ENCODE measurements at regions not wholly inside any gene's neighbourhood (a gene's known extent, or its start where the extent isn't known, plus 50 kb on each side); places are given as distances from the start of the nearest gene placed in this dataset.

- H3K9me3 ChIP-seq (ENCODE audit: control extremely low read depth in 1 of 5, control insufficient read depth in 4 of 5, insufficient read depth in 2 of 5, low read depth in 1 of 5, low read length in 4 of 5), result peaks cover 3 to 14% (median 7%) of the 10 kb centered on the region in 5 experiments
- CTCF ChIA-PET, result no interaction called here
- no peaks in the 10 kb centered on the region for H3K36me3 ChIP-seq (ENCODE audit: control insufficient read depth in 4 of 4, insufficient read depth in 4 of 4, low read length in 3 of 4)
- WGBS (ENCODE audit: insufficient coverage), result 98% methylated on average over 4 of the region's 4 CpGs
- H3K27me3 ChIP-seq (replicated peaks in 2 of 5; ENCODE audit: control insufficient read depth in 4 of 5, insufficient read depth in 5 of 5, low read length in 4 of 5), result no peaks in the 10 kb centered on the region
- no peak overlapping the region for H3K4me3 ChIP-seq (ENCODE audit: control insufficient read depth in 1 of 7, extremely low read depth in 1 of 7, insufficient read depth in 4 of 7, low read depth in 2 of 7, low read length in 6 of 7)
- no peak overlapping the region for H3K27ac ChIP-seq (ENCODE audit: insufficient read depth in 1 of 2, low read depth in 1 of 2, low read length in 2 of 2, poor library complexity in 1 of 2, severe bottlenecking in 2 of 2)
- no peak for DNase-seq
- H3K4me1 ChIP-seq (ENCODE audit: control extremely low read depth in 1 of 4, control insufficient read depth in 4 of 4, insufficient read depth in 4 of 4, low read length in 3 of 4), result peaks cover 0 to 5% (median 0%) of the 10 kb centered on the region in 4 experiments
- POLR2A ChIA-PET, result no interaction called here
These were observed 77.7 kb upstream of the CCND1 start for GRCh38 chr11:69563306-69563705.

GRCh38 chr11:69563946-69564775, 76.8 kb upstream of the CCND1 start:
- Histone ChIP-seq H3K4me1 (ENCODE audit: control extremely low read depth in 1 of 4, control insufficient read depth in 4 of 4, insufficient read depth in 4 of 4, low read length in 3 of 4) (peaks cover 0 to 2% (median 0%) of the 10 kb centered on the region in 4 experiments), H3K9me3 (ENCODE audit: control extremely low read depth in 1 of 5, control insufficient read depth in 4 of 5, insufficient read depth in 2 of 5, low read depth in 1 of 5, low read length in 4 of 5) (peaks cover 3 to 14% (median 7%) of the 10 kb centered on the region in 5 experiments), H3K27ac (ENCODE audit: insufficient read depth in 1 of 2, low read depth in 1 of 2, low read length in 2 of 2, poor library complexity in 1 of 2, severe bottlenecking in 2 of 2) (no peak overlapping the region), H3K27me3 (replicated peaks in 2 of 5; ENCODE audit: control insufficient read depth in 4 of 5, insufficient read depth in 5 of 5, low read length in 4 of 5) (no peaks in the 10 kb centered on the region), H3K4me3 (ENCODE audit: control insufficient read depth in 1 of 7, extremely low read depth in 1 of 7, insufficient read depth in 4 of 7, low read depth in 2 of 7, low read length in 6 of 7) (no peak overlapping the region), H3K36me3 (ENCODE audit: control insufficient read depth in 4 of 4, insufficient read depth in 4 of 4, low read length in 3 of 4) (no peaks in the 10 kb centered on the region)
- CTCF ChIA-PET, result interaction anchor here (1.2 kb wide), 1 partner anchor 10 kb away, joined by 4 read pairs; no protein-coding TSS in a partner anchor
- 89% methylated on average over 10 of the region's 10 CpGs for WGBS (ENCODE audit: insufficient coverage)
- POLR2A ChIA-PET, result no interaction called here
- DNase-seq, result no peak

- Histone ChIP-seq H3K4me1 (ENCODE audit: control extremely low read depth in 1 of 4, control insufficient read depth in 4 of 4, insufficient read depth in 4 of 4, low read length in 3 of 4) (no peaks in the 10 kb centered on the region), H3K27ac (ENCODE audit: insufficient read depth in 1 of 2, low read depth in 1 of 2, low read length in 2 of 2, poor library complexity in 1 of 2, severe bottlenecking in 2 of 2) (no peak overlapping the region), H3K27me3 (replicated peaks in 2 of 5; ENCODE audit: control insufficient read depth in 4 of 5, insufficient read depth in 5 of 5, low read length in 4 of 5) (no peaks in the 10 kb centered on the region), H3K9me3 (ENCODE audit: control extremely low read depth in 1 of 5, control insufficient read depth in 4 of 5, insufficient read depth in 2 of 5, low read depth in 1 of 5, low read length in 4 of 5) (peaks cover 3 to 10% (median 5%) of the 10 kb centered on the region in 5 experiments), H3K36me3 (ENCODE audit: control insufficient read depth in 4 of 4, insufficient read depth in 4 of 4, low read length in 3 of 4) (no peaks in the 10 kb centered on the region), H3K4me3 (ENCODE audit: control insufficient read depth in 1 of 7, extremely low read depth in 1 of 7, insufficient read depth in 4 of 7, low read depth in 2 of 7, low read length in 6 of 7) (no peak overlapping the region)
- POLR2A ChIA-PET, result no interaction called here
- no peak for DNase-seq
- CTCF ChIA-PET, result no interaction called here
- no CpG with 5 or more reads among the region's 3 CpGs for WGBS (ENCODE audit: insufficient coverage)
These were observed 75.0 kb upstream of the CCND1 start for GRCh38 chr11:69566001-69566400.

- no peak for DNase-seq
- no peaks in the 10 kb centered on the region for H3K36me3 ChIP-seq (ENCODE audit: control insufficient read depth in 4 of 4, insufficient read depth in 4 of 4, low read length in 3 of 4)
- 98% methylated on average over 16 of the region's 18 CpGs for WGBS (ENCODE audit: insufficient coverage)
- CTCF ChIA-PET, result no interaction called here
- H3K4me1 ChIP-seq (ENCODE audit: control extremely low read depth in 1 of 4, control insufficient read depth in 4 of 4, insufficient read depth in 4 of 4, low read length in 3 of 4), result no peaks in the 10 kb centered on the region
- no peak overlapping the region for H3K27ac ChIP-seq (ENCODE audit: insufficient read depth in 1 of 2, low read depth in 1 of 2, low read length in 2 of 2, poor library complexity in 1 of 2, severe bottlenecking in 2 of 2)
- no peak overlapping the region for H3K4me3 ChIP-seq (ENCODE audit: control insufficient read depth in 1 of 7, extremely low read depth in 1 of 7, insufficient read depth in 4 of 7, low read depth in 2 of 7, low read length in 6 of 7)
- POLR2A ChIA-PET, result no interaction called here
- peaks cover 3 to 7% (median 5%) of the 10 kb centered on the region in 5 experiments for H3K9me3 ChIP-seq (ENCODE audit: control extremely low read depth in 1 of 5, control insufficient read depth in 4 of 5, insufficient read depth in 2 of 5, low read depth in 1 of 5, low read length in 4 of 5)
- no peaks in the 10 kb centered on the region for H3K27me3 ChIP-seq (replicated peaks in 2 of 5; ENCODE audit: control insufficient read depth in 4 of 5, insufficient read depth in 5 of 5, low read length in 4 of 5)
These were observed 72.8 kb upstream of the CCND1 start for GRCh38 chr11:69567951-69568808.

- ChIA-PET POLR2A (no interaction called here), CTCF (no interaction called here)
- peaks cover 3 to 7% (median 5%) of the 10 kb centered on the region in 5 experiments for H3K9me3 ChIP-seq (ENCODE audit: control extremely low read depth in 1 of 5, control insufficient read depth in 4 of 5, insufficient read depth in 2 of 5, low read depth in 1 of 5, low read length in 4 of 5)
- H3K4me1 ChIP-seq (ENCODE audit: control extremely low read depth in 1 of 4, control insufficient read depth in 4 of 4, insufficient read depth in 4 of 4, low read length in 3 of 4), result no peaks in the 10 kb centered on the region
- H3K27ac ChIP-seq (ENCODE audit: insufficient read depth in 1 of 2, low read depth in 1 of 2, low read length in 2 of 2, poor library complexity in 1 of 2, severe bottlenecking in 2 of 2), result no peak overlapping the region
- no peaks in the 10 kb centered on the region for H3K36me3 ChIP-seq (ENCODE audit: control insufficient read depth in 4 of 4, insufficient read depth in 4 of 4, low read length in 3 of 4)
- H3K4me3 ChIP-seq (ENCODE audit: control insufficient read depth in 1 of 7, extremely low read depth in 1 of 7, insufficient read depth in 4 of 7, low read depth in 2 of 7, low read length in 6 of 7), result no peak overlapping the region
- no peak for DNase-seq
- no peaks in the 10 kb centered on the region for H3K27me3 ChIP-seq (replicated peaks in 2 of 5; ENCODE audit: control insufficient read depth in 4 of 5, insufficient read depth in 5 of 5, low read length in 4 of 5)
- 0% methylated on average over 2 of the region's 4 CpGs for WGBS (ENCODE audit: insufficient coverage)
These were observed 72.2 kb upstream of the CCND1 start for GRCh38 chr11:69568809-69569097.

- H3K9me3 ChIP-seq (ENCODE audit: control extremely low read depth in 1 of 5, control insufficient read depth in 4 of 5, insufficient read depth in 2 of 5, low read depth in 1 of 5, low read length in 4 of 5), result peaks cover 3 to 7% (median 5%) of the 10 kb centered on the region in 5 experiments
- no peak overlapping the region for H3K4me3 ChIP-seq (ENCODE audit: control insufficient read depth in 1 of 7, extremely low read depth in 1 of 7, insufficient read depth in 4 of 7, low read depth in 2 of 7, low read length in 6 of 7)
- WGBS (ENCODE audit: insufficient coverage), result 97% methylated on average over 19 of the region's 21 CpGs
- H3K36me3 ChIP-seq (ENCODE audit: control insufficient read depth in 4 of 4, insufficient read depth in 4 of 4, low read length in 3 of 4), result no peaks in the 10 kb centered on the region
- POLR2A ChIA-PET, result no interaction called here
- CTCF ChIA-PET, result no interaction called here
- H3K27me3 ChIP-seq (replicated peaks in 2 of 5; ENCODE audit: control insufficient read depth in 4 of 5, insufficient read depth in 5 of 5, low read length in 4 of 5), result no peaks in the 10 kb centered on the region
- H3K27ac ChIP-seq (ENCODE audit: insufficient read depth in 1 of 2, low read depth in 1 of 2, low read length in 2 of 2, poor library complexity in 1 of 2, severe bottlenecking in 2 of 2), result no peak overlapping the region
- no peaks in the 10 kb centered on the region for H3K4me1 ChIP-seq (ENCODE audit: control extremely low read depth in 1 of 4, control insufficient read depth in 4 of 4, insufficient read depth in 4 of 4, low read length in 3 of 4)
- no peak for DNase-seq
These were observed 71.4 kb upstream of the CCND1 start for GRCh38 chr11:69569306-69570200.
